Middle frontal gyrus (tissue), 1 donor: ENCODE measurements at regions not wholly inside any gene's neighbourhood (a gene's known extent, or its start where the extent isn't known, plus 50 kb on each side); places are given as distances from the start of the nearest gene placed in this dataset.
"Not testable (repeated sequence)": the region's sequence is repeated elsewhere in the genome, so short reads cannot be mapped to it uniquely, and the experiment has no call there.

ENCODE experiments used
- DNase-seq: peaks from one replicate; pipeline ENCODE4 v3.0.0-alpha.2; 2015; ENCODE audit warnings: low spot score; ENCODE audit errors: extremely low spot score

DNA sequence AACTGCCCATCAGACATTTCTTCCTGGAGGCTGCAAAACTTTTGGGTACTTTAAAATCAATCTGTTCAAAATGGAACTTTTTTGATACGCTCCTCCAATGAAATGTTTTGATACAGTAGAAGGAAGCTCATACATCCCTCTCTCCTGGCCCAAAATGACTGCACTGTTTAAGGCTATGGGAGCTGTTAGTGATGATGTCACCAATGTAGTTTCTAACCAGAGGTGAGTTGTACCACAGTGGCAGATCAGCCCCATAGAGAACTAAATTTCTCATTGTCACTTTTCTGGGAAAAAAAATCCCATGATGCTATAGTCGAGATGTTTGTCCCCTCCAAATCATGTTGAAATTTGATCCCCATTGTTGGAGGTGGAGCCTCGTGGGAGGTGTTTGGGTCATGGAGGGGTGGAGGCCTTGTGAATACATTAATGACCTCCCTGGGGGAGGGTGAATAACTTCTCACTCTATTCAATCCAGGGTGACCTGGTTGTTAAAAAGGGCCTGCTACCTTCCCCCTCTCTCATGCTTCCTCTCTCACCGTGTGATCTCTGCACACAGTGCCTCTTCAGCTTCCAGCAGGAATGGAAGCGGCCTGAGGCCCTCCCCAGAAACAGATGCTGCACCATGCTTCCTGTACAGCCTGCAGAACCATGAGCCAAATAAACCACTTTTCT, 117.4 kb upstream of the NPAS2 start:
- DNase-seq: no peak

DNA sequence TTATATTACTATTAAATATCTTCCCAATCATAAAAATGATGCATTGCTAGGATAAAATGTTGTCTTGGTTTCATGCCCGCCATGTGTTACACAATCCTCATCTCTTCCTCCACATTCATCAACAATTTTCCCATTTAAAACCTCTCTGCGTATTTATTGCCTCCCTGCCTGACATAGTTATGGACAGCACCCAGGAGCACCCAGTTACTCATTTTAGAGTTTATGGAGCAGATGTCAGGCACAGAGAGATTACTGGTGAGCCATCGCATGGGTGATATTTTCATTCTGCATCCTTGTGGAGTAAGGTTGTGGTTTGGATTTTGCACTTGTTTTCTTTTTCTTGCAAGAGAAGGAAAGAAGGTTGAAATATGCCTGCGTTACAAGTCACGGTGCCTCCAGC, 116.7 kb upstream of the NPAS2 start:
- no peak for DNase-seq

DNA sequence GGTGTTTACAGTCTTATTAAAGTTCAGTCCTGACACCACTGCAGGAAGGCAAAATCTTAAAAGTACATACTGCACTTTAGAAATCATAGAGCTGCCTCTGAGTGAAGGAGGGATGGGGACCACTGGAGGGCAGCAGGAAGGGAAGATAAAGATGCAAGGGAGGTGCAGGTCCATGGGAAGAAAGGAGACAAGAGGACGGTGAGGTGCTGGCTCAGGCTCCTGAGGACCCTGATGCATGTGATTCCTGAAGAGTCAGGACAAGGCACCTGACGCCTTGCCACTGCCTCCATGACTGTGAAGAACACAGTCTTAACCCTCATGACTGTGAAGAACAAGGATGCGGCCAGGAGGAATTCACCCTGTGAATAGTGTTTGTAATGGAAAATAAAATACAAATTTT, 116.2 kb upstream of the NPAS2 start:
- DNase-seq: no peak

DNA sequence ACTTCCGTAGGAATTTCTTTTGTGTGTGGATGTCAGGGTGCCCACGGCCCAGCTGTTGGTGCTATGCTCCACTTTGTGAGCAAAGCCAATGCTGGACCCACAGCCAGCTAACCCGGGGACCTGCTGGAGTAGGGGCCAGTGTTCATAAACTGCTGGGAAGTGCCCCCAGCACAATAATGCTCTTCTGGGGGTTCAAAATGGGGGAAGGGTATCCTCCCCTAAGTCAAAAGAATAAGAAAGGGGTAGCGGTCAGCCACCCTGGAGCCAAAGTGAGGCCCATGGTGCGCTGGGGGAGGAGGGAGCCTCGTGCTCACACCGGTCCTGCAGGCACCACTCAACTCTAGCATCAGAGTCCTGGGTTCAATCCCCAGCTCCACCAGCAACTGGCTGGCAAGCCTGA, 115.8 kb upstream of the NPAS2 start:
- DNase-seq: no peak

DNA sequence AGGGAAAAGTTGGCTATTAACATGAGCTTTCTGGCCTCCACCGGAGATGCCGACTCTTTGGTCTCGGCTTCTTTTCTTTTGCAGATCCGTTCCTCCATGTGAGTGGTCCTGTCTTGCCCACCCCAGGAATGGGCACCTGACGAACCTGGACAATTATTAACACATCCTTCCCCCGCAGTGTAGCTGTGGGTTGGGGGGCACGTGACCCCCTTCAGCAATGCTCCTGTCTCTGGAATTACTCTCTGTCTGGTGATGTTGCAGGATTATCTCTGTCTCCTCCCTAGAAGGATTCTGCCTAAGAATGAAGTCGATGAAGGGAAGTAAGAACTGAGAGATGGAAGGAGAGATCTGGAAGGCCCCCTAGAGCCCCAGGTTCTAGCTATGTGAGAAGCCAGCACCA, 115.2 kb upstream of the NPAS2 start:
- no peak for DNase-seq

DNA sequence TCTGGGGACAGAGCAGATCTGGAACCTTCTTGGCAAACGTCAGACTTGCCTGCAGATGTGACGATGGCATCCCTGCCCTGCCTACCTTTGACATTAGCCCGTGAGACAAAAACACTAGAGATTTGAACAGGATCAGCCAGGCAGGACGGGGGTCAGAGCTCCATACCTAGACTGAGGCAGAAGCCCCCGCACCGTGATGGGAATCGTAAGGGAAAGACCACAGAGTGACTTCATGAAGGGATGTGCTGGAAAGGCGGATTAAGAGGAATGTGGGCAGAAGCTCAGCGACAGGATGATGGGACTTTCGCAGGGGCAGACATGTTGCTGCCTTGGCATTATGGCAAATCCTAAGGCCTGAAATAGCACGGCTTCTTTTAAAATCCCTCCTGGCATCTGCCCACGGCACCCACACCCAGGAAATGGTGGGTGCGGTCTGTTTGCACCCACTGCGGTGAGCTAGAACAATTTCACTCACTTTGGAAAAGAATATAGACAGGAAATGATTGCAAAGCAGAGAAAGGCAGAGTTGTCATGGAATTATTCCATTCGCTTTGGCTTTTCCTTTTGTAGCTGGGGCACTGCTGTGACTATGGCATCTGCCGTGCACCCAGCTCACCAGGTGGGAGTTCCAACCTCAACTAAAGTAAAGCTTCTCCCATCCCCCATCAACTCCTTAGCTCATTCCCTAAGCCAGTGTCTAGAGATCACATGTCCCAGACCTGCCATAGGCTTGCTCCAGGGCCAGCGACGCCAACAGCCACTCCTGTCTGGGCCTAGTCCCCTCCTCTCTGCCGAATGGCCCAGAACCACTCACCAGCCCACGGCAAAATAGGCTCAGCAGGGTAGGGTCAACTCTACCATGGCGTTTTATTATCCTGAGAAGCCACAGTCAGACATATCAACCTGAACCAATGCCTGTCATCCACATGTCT, 112.7 kb upstream of the NPAS2 start:
- peak; percentile 39 for DNase-seq

DNA sequence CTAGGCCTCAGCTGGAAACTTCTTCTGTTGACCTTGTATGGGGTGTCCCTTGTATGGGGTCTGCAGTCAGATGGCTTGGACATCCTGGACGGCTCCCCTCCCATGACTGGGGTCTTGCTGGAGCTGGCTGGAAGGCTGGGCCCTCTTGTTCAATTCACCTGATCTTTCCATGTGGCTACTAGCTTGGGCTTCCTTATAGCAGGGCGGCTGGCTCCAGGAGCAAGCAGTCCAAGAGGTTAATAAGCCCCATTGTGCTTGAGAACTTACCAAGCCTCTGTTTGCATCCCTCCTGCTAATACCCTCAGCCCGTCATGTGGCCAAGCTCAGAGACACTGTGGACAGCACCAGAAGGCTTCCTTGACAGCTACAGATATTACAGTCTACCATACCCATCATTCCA, 111.6 kb upstream of the NPAS2 start:
- no peak for DNase-seq

DNA sequence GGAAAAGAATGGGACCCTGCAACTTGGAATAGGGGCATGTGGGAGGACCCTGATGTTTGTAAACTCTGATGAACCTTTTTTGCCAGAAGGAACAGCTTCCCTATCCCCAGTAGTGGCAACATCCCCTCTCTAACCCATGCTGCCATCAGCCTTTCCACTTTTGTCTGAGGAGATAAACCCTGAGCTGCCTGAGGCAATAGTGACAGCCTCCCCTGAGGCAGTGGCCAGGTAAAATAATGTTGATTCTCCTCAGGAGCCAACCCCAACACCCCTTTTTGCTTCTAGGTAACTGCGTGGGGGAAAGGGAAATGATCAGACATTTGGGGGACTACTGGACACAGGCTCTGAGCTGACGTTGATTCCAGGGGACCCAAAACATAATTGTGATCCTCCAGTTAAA, 106.8 kb upstream of the NPAS2 start:
- no peak for DNase-seq

DNA sequence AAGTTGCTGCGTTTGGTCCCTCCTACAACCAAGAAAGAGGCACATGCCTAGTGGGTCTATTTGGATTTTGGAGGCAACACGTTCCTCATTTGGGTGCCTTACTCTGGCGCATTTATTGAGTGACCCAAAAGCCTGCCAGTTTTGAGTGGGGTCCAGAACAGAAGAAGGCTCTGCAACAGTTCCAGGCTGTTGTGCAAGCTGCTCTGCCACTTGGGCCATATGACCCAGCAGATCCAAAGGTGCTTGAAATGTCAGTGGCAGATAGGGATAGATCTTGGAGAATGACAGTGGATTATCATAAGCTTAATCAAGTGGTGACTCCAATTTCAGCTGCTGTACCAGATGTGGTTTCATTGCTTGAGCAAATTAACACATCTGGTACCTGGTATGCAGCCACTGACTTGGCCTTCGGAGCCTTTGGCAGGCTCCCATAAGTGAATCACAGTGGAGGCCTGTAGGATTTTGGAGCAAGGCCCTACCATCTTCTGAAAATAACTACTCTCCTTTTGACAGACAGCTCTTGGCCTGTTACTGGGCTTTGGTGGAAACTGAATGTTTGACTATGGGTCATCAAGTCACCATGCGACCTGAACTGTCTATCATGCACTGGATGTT, 105.4 kb upstream of the NPAS2 start:
- not testable (repeated sequence) for DNase-seq

DNA sequence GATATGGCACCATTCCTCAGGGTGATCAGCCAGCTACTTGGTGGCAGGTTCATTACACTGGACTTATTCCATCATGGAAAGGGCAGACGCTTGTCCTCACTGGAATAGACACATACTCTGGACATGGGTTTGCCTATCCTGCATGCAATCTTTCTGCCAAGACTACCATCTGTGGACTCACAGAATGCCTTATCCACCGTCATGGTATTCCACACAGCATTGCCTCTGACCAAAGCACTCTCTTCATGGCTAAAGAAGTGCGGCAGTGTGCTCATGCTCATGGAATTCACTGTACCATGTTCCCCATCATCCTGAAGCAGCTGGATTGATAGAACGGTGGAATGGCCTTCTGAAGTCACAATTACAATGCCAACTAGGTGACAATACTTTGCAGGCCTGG, 104.1 kb upstream of the NPAS2 start:
- DNase-seq: not testable (repeated sequence)

DNA sequence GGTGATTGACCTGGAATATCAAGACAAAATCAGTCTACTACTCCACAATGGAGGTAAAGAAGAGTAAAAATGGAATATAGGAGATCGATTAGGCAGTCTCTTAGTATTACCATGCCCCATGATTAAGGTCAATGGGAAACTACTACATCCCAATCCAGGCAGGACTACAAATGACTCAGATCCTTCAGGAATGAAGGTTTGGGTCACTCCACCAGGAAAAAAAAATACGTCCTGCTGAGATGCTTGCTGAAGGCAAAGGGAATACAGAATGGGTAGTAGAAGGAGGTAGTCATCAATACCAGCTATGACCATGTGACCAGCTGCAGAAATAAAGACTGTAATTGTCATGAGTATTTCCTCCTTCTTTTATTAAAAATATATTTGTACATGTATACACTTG, 103.4 kb upstream of the NPAS2 start:
- DNase-seq: no peak

DNA sequence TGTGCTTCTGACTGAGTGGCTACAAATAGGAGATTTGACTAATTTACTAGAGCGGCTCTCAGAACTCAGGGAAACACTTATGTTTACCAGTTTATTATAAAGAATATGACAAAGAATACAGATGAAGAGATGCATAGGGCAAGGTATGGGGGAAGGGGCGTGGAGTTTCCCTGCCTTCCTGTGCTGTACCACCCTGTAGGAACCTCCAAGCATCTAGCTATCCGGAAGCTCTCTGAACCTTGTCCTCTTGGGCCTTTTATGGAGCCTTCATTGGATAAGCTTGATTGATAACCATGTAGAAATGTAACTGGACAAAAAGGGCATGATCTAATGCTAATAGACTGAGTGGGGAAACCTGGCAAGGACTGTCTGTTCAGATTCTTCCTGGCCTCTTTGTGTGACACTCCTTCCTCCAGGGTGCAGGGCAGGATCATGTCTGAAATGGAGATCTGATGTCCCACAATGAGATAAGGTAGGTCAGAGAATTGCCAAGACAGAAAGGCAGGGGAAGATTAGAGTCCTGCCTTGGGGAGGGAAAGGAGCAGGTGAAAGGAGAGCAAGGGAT, 101.8 kb upstream of the NPAS2 start:
- DNase-seq: no peak

DNA sequence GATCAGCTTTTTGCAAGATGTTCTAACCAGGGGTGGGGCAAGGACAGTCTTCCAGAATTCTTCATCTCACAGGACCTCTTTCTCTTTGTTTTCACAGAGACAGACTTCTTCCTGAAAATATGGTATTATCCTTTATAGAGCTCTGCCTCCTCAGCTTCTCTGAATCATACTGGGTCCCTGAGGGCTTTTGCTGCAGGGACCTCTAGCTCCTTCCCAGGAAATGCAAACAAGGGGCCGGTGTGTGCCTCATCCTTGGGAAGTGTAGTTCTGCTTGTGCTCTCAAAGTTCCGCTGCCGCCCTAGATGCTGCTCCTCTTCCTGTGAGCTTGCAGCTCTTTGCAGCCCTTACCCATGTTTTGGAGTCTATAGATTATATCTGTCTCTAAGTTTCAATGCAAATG, 99.5 kb upstream of the NPAS2 start:
- DNase-seq: no peak

DNA sequence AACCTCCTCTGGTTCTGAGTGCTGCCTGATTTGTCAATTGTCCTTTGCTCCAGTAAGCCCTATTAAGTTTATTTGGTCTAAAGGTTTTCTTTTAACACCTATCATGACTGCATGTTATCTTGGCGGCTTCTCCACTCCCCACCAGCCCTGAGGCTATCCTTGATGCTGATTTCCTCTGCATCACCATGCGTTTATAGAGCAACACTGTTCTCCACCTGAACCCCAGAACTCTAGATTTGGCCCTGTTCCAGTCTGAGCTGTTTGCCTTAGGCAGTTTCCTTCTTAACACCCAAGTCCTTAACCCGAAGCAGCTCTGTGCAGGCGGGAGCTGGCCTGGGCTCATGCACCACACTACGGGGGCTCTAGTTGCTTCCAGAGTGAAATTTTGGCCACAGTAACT, 98.2 kb upstream of the NPAS2 start:
- no peak for DNase-seq

DNA sequence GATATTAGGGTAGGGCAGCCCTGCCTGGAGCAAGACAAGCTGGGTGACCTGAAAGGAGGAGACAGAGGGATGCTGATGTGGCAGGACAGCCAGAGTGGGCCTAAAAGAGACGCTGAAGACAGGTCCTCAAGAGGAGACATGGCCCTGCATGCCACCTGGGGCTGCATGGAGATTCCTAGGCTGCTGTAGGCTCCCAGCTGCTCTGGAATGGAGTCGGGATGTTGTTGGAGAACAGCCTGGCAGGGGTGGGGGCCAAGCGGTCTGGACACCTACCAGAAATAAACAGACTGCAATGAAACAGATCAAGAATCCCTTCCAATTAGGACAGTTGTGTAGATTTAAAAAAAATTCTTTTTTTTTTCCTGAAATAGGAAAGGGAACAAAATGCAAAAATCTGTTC, 97.8 kb upstream of the NPAS2 start:
- no peak for DNase-seq

DNA sequence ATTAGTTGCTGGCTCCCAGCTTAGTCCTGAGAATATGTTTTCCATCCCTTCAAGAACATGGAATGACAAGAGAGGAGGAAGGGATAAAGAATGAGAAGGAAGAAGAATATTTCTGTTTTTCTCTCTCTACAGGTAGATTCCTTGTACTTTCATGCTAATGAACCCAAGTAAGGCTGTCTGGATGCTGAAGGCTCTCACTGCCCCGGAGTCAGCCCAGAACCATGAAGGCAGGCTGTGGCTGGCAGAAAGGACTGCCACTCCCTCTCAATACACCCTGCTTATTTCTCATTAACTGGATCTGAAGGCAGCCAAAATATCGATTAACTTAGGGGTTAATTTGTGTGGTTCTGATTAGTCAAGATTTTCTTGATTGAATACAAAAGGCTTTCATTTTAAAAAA, 93.1 kb upstream of the NPAS2 start:
- no peak for DNase-seq

DNA sequence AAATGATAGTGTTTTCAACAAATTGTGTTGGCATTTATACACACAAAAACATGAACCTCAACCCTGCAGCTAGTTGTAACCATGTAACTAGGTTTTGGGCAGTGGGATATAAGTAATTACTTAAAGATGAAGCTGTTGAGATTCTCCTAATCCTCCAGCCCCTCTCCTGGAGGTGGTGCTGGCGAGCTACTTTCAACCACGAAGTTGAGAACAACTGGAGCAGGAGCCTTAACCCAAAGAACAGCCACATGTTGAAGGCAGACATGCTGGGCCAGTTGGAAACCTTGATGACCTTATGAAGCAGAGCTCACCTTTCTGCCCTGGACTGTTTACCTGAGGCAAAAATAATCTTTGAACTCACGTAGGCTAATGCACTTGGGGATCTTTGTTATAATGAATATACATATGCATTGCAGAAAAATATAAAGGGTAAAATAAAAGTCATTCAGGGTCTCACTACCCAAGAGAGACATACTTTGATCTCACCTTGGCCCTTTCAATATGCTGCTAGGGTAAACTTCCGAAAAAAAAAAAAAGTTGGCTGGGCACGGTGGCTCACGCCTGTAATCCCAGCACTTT, 89.6 kb upstream of the NPAS2 start:
- no peak for DNase-seq

DNA sequence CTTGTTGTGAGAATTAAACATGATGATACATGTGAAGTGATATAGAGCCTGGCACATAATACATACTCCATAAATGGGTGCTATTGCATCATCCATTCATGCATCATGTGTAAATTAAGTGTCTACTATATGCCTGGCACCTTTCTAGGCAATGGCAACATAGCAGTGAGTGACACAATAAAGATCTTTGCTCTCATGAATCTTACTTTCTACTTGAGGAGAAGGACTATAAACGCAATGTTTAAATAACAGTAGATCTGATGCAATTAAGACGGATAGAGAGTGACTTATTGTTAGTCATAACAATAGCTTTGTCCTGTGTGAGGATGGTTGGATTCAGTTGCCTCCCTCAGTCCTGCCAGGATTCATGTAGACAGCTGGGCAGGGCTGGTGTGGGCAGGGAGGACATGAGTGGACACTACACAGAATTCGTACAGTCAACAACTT, 88.4 kb upstream of the NPAS2 start:
- DNase-seq: no peak

DNA sequence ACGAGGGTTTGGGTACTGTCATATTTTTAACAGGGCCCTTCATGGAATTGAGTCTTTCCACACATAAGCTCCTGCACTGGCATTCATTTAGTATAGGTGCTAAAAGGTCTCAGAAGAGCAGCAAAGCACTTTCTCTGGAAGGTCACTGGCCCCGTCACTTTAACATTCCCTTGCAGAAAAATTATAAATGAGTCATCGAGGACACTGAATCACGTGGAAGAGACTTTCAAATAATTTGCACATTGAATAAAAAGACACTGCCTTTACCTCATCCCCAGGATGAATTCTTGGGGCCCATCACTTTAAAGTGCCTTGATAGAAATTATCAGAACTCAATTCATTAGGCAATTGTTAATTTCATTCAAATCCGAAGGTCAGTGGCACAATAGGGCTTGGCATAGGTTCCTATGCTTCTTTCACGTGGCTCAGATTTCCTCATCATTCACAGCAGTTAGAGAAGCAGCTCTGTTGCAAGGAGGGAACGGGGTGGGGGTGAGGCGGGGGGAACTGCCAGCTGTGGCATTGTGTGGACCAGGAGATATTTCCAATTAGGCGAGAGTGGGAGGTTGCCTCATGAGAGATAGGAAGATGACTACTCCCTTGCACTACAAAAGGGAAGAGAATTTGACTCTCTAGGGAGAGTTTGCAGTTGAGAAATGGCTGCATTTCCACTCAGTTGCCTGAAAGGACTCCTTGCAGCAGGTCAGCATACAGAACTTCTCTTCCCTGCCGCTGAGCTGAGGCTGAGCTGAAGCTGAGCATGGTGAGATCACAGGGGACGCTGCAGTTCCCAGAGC, 86.3 kb upstream of the NPAS2 start:
- DNase-seq: no peak

DNA sequence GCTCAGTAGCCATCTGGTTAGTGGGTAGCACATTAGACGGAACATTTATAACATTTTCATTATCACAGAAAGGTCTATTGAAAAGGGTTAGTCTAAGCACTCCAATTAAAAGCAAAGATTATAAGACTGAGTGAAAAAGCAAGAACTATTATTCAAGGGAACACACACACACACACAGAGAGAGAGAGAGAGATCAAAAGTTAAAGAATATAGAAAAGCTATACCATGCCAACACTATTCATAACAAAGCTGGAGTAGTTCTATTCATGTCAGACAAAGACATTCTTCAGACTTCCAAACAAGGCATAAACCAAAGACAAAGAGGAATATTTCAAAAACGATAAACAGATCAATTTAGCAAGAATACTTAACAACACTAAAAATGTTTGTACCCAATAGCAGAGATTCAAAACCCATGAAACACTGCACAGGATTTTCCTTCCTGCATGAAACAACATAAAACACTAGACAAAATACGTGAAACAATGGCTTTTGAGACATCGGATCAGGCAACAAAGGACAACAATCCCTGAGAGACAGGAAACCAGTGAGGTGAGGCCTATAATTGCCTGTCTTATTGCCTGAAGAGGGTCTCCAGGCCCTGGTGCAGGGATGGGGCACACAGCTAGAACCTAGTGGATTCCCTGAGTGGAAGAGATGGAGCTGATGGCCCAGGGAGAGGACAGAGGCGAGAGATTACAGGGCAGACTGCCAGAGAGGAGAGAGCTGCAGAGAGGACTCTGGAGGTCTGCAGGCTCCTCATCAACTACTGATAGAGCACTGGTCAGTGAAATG, 83.6 kb upstream of the NPAS2 start:
- DNase-seq: no peak
